ENCODE measurements at regions not wholly inside any gene's neighbourhood (a gene's known extent, or its start where the extent isn't known, plus 50 kb on each side); places are given as distances from the start of the nearest gene placed in this dataset.
"Not testable (repeated sequence)": the region's sequence is repeated elsewhere in the genome, so short reads cannot be mapped to it uniquely, and the experiment has no call there.

DNA sequence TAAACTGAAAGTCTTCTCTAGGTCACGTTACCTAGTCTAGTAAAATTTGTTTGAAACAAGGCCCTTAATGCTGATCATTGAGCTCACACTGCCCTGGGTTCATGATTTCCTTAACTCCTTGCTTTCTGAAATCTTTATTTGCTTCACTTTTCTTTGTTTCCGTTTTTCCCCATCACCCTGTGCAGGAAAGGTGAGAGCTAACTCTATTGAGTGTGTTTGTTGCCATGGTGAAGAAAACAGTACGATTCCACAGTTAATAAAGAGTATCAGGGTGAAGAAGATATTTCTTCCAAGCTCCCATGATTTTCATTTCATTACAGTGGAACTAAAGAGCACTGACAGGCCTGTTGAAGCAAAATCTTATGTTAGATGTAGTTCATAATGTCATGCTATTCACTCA is 276.2 kb downstream of the RAP2B start:
- no peak for FAIRE-seq
- no peak for DNase-seq (ENCODE audit: low spot score)

DNA sequence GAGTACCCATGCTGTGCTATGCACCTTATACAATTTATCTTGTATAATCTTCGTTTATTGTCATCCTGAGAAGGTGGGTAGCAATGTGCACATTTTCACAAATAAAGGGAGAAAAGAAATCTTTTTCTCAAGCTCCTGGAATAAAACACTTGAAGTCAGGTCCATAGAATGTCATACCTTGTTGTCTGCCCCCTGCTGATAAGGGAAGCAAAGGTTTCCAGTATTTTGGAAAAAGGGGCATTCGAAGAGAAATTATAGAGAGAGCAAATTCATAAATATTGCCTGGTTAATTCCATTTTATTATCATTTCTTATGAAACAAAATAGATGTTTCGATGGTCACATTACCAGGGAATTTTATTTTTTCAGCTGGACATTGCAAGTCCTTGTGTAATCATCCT is 277.8 kb downstream of the RAP2B start:
- no peak for DNase-seq (ENCODE audit: low spot score)
- no peak for FAIRE-seq

DNA sequence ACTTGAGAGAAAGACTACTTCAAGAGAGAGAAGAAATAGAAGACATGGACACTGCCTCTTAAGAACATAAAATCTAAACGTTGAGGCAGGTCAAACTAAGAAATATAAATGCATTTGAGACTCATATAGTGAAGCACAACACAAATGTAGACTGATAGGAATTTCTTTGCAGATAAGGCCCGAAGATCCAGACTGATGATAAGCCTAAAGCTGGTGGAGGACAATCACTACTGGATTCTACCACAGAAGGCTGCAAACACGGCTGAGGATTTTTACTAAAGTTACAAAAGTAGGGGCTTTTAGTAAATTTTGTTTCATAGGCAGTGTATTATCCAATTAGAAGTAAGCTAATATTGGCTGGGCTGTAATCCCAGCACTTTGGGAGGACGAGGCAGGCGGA is 278.3 kb downstream of the RAP2B start:
- DNase-seq (ENCODE audit: low spot score) (no peak), FAIRE-seq (no peak)

DNA sequence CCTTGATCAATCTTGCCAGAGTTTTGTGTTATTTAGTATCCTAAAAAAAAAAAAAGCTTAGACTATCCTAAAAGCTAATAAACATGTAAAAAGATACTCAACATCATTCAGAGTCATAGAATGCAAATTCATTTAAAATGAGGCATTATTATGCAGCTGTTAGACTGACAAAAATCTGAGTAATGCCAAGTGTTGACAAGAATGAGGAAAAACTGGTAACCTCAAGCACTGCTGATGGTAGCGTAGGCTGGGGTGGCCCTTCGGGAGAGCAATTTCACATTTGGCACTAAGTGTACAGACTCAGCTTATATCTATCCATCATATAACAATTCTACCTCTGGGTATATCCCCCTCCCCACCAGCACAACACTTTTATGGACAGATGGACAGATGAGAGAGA is 280.4 kb downstream of the RAP2B start:
- no peak for FAIRE-seq

DNA sequence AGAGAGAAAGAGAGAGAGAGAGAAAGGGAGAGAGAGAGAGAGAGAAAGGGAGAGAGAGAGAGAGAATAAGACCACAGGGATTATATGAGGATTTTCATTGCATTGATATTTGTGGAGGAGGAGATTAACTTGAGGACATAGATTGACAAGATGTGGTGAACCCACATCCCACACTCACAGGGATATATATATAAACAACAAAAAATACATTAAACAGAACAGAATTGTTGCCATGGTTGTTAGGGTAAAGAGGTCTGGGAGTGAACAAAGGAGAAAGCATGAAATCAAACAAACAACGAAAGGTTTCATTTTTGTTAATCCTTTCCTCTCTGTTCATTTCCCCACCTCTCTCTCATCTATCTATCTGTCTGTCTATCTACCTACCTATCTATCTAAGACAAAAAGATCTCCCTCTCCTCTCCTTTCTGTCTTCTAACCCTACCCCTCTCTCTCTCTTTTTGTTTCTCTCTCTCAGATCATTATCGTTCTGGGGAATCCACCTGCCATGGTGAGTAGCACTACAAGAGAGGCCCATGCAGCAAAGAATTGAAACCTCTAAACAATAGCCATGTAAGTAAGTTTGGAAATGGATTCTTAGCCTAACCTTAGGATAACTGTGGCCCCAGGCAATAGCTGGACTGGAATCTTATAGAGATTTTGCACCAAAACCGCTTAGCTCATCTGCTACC is 280.9 kb downstream of the RAP2B start:
- FAIRE-seq (no peak), DNase-seq (ENCODE audit: low spot score) (no peak)

More for the DNA sequence above, 280.4 kb downstream of the RAP2B start:
- no peak for DNase-seq (ENCODE audit: low spot score)

DNA sequence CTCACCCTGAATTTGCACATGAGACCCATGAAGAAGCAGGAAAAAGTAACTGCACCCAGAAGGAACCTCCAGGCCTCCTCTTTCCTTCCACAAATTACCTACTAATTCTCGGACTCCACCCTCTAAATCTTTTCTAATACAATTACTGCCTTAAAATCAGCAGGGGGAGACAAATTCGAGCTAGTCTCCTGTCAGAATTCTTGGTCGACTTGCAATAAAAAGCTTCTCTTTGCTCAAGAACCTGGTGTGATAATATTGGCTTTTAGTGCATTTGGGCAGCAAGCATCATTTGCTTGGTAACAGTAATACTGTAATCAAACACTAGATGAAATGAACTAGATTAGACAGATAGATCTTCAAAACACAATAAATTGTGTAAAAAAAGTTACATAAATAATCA is 281.9 kb downstream of the RAP2B start:
- no peak for DNase-seq (ENCODE audit: low spot score)
- FAIRE-seq = no peak

DNA sequence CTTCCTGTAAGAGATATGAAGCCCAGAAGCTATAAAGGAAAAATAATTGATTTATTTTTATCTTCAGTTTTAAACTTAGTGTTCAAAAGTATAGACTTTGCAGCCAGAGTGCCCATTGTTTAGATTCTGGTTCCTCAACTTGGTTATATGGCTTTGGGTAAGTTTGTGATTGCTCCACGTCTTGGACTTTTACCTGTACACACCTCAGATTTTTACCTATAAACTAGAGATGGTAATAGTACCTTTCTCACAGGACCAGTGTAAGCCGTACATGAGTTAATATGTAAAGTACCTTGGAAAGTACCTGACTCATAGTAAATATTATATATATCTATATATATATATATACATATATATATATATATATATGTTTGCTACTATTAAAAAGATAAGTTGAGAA is 283.8 kb downstream of the RAP2B start:
- FAIRE-seq = no peak
- no peak for DNase-seq (ENCODE audit: low spot score)

DNA sequence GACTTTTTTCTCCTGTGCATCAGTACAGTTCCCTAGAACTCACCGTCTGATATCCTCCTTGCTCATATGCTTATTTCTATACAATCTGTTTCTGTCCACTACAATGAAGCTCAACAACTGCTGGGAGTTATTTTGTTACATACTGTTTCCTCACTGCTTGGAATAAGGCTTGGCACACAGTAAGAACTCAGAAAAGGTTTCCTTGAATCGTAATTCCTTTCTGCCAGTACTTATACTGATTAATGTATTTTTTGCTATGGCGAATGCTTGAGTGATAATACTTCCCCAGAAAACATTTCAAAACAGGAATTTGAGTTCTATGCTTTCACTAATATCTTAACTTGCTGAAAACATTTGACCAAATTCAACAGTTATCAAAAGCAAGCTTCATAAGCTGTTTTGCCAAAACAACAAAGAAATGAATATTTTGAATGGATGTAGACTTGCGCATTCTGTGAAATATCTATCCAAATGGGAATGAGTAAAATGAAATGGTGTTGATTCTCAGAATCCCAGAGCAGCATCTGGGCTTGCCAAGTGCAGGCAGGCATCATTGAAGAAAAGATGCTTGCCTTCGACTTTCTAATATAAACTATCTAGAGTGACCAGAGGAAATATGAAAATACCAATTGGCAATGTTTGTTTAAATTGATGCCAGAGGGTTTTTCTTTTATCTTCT is 286.3 kb downstream of the RAP2B start:
- FAIRE-seq (no peak), DNase-seq (ENCODE audit: low spot score) (no peak)

DNA sequence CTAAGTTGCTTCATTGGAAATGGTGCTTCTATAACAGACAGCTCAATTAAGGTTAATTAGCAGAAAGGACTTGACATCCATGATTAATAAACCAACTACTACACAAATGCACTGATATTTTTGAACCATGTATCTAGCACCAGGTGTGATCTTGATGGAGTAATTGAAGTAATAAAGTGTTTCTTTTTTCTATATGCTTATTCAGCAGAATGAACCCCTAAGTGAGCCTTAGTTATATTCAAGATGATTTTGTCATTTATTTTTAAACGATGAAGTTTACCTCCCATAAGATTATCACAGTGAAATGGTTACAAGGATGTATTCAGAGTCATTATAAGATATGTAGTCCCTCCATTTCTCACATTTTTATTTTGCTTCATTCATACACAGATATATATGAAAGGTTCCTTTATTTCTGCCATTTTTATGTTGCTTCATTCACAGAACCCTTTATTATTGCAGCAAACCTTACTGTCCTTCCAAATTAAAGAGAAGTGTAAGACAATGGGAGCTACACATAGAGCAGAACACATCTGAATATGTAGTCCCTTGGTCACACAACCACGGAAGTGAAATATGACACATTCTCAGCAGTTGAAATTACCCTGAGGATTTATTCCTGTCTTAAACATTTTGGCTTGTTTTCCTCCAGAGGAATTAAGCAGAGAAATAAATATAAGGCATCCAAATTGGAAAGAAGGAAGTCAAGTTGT is 295.0 kb downstream of the RAP2B start:
- FAIRE-seq (no peak), DNase-seq (ENCODE audit: low spot score) (no peak)

DNA sequence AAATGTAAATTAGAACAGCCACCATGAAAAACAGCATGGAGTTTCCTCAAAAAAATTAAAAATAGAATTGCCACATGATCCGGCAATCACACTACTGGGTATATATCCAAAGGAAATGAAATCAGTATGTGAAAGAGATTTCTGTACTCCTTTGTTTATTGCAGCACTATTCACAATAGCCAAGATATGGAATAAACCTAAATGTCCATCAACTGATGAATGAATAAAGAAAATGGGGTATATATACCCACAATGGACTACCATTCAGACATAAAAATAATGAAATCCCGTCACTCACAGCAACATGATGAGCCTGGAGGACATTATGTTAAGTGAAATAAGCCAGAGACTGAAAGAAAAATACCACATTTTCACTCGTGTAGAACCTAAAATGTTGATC is 296.9 kb downstream of the RAP2B start:
- DNase-seq (ENCODE audit: low spot score) (no peak), FAIRE-seq (no peak)

DNA sequence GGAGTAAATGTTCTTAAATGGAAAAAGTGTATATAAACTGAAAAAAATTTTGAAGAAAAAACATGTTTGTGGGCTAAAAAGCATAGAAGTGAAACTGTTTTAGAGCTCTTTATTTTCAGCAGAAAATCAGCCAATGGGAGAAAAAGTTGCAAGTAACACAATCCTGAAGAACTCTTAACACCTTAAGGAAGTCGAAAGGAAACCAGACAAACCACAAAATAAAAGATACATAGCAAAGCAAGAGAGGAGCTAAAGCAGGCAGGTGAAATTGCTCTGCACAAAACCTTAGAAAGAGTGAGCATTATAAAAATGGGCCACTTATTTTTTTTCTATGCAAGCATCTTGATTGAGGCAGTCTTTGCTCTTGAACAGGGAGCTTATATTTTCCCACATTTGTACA is 300.5 kb downstream of the RAP2B start:
- DNase-seq (ENCODE audit: low spot score) = no peak
- FAIRE-seq = no peak

DNA sequence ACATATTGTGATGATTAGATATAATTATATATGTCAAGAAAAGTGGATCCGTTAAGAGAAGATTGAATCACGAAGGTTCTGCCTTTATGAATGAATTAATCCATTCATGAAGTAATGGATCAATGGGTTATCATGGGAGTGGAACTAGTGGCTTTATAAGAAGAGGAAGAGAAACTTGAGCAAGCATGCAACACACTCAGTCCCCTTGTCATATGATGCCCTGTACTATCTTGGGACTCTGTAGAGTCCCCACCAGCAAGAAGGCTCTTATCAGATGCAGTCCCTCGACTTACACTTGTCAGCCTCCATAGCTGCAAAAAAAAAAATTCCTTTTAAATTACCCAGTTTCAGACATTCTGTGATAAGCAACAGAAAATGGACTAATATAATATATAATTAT is 301.9 kb downstream of the RAP2B start:
- FAIRE-seq = no peak
- DNase-seq (ENCODE audit: low spot score) = no peak

DNA sequence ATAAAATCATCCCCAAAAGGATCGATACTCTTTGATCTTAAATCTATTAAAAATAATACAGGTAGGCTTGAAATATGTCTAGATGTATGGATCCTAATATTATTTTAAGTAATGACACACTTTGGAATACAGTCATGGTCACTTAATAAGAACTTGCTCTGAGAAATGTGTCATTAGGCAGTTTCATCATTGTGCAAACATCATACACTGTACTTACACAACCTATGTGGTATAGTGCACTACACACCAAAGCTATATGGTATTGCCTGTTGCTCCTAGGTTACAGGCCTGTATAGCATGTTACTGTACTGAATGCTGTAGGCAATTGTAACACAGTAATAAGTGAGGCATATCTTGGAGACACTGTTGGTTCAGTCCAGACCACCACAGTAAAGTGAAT is 307.1 kb downstream of the RAP2B start:
- no peak for FAIRE-seq

DNA sequence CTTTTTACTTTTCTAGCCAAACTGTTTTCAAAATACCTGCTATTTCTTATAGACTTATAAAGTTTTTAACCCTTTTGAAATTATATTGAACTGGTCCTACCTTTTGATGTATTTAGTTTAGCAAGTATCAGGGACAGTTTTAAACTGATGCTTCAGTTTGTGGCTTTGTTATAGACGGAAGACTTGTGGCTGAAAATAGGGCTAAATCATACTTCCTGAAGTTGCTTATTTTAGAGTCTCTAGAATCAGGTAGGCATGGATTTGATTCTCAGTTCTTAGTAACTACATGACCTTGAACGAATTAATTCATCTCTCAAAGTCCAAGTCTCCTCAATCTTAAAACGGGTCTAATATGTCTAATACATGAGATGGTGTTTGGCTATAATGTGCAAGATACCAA is 322.8 kb downstream of the RAP2B start:
- DNase-seq (ENCODE audit: low spot score) = no peak
- FAIRE-seq = no peak

More for the DNA sequence above, 307.1 kb downstream of the RAP2B start:
- DNase-seq (ENCODE audit: low spot score) = no peak

DNA sequence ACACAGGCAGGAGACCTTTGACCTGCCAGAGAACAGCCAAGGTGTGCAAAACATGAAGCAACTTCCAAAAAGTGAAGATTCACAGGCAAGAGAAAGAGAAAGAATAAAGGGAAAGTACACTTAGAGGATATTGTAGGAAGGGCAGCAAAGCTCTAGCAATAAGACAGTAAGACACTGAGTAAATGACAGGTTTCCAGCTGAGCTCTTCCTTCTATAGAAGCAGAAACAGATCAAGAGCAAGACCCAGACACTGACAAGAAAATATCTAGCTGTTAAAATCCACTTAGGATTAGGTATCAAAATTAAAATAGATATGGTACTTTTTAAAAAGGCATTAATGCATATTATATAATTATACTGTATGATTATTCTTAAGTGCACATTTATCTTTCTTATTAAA is 333.4 kb downstream of the RAP2B start:
- DNase-seq (ENCODE audit: low spot score) = no peak
- no peak for FAIRE-seq

DNA sequence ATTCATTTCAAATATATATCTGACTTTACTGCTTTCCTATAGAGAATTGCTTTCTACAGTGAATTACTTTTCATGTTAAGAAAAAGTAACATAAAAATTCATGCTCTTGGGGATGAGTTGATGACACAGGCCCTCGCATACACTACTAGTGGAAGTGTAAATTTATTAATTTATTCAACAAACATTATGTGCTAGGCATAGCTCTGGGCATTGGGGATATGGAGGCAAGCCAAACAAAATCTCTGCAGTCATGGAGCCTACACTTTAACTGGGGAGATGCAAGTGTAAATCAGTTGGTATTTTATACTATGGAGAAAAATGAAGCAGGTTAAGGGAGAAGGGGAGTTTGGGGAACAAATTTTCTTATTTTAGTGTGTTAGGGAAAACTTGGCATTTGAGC is 340.7 kb downstream of the RAP2B start:
- DNase-seq (ENCODE audit: low spot score) = no peak
- no peak for FAIRE-seq

DNA sequence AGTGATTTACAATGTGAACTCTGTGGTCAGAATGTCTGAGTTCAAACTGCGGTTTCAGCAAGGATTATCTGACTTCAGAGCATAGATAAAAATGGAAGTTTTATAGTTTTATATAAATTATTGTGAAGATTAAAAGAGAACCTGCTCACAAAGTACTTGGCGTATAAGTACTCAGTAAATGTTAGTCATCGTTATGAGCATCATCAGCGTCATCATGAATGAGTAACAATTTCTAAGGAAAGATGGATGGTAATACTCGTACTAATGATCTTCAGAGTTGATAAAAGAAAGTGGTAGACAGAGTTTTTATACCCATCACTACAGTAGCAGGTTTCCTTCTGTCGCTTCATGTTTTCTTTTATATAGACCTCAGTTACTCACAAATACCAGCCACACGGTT is 341.8 kb downstream of the RAP2B start:
- DNase-seq (ENCODE audit: low spot score) (no peak), FAIRE-seq (no peak)

DNA sequence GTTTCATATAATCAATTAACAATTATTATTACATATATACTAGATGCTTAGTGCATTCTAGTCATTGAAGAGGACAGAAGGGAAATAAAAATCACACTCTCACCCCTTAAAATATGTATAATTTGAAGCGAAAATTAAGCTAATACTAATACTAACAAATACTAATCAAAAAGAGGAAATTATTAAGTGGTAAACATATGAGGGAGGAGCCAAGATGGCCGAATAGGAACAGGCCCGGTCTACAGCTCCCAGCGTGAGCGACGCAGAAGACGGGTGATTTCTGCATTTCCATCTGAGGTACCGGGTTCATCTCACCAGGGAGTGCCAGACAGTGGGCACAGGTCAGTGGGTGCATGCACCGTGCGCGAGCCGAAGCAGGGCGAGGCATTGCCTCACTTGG is 344.2 kb downstream of the RAP2B start:
- not testable (repeated sequence) for DNase-seq (ENCODE audit: low spot score); FAIRE-seq

DNA sequence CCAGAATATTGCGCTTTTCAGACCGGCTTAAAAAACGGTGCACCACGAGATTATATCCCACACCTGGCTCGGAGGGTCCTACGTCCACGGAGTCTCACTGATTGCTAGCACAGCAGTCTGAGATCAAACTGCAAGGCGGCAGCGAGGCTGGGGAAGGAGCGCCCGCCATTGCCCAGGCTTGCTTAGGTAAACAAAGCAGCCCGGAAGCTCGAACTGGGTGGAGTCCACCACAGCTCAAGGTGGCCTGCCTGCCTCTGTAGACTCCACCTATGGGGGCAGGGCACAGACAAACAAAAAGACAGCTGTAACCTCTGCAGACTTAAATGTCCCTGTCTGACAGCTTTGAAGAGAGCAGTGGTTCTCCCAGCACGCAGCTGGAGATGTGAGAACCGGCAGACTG is 344.7 kb downstream of the RAP2B start:
- DNase-seq (ENCODE audit: low spot score); FAIRE-seq: not testable (repeated sequence)

DNA sequence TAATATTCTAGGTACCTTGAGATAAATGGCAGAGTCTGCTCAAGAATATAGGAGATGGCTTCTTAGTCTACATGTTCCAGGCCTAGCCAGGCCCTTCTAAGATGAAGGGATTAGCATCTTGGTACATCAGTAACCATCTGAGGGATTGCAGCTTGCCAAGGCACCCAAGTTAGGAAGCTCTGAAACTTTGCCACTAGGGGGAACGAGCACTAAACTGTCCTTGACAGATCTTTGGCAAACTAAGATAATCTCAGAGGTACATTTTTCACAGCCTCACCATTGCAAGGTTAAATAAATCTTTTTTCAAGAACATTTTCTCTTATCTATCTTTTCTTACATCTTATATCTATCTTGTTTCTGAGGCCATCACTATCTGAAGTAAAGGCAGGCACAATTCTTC is 351.2 kb downstream of the RAP2B start:
- peak; percentile 3 for DNase-seq (ENCODE audit: low spot score)
- no peak for FAIRE-seq

DNA sequence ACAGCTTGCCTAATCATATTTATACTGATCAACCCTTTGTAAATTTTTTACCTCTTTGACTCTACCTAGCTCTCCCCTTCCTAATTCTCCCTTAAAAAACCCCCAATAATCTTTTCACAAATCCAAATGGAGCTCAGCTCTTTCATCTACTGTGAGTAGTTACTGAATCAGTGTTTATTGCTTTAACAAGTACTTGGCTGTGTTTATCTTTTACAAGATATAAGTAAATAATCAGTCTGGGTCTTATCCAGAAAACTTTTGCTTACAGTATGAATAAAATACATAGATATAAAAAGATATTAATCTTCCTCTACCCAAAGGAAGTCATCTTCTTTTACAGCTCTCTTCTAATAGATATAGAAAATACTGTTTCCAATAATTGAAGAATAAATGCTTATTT is 366.4 kb downstream of the RAP2B start:
- FAIRE-seq (no peak), DNase-seq (ENCODE audit: low spot score) (no peak)

DNA sequence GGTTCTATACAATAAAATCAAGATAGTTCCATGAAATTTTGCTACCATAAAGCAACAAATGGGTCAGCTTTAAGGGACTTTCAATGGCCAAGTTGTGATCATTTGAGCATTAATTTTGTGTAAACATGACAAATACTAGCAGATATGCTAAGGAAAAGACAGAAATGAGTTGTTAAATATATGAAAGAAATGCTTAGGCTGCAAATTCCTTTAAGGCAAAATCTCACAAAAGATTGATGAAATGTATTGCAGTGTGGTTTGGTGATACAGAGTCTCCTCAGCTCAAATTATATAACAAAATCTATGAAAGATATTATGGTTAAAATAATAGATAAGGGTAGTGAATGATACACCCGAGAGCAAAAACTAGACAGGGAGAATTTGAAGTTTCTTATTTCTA is 377.2 kb downstream of the RAP2B start:
- DNase-seq (ENCODE audit: low spot score) (no peak), FAIRE-seq (no peak)

DNA sequence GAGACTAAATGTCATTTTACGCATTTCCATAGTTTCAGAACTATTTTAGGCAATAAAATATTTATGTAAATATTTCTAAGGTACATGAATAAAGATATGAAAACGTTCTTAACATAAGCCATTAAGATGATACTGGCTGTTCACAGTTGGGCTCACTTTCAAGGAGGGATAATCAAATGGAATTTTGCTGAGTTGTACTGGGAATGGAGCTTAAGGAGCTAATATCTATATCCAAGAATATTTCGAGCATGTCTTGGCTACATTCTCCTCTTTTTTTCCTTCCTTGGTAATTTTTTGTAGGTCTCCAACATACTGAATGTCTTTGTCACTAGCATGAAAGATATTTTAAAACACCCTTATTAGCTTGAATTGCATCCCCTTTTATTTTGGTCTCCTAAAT is 383.4 kb downstream of the RAP2B start:
- FAIRE-seq (no peak), DNase-seq (ENCODE audit: low spot score) (no peak)

All from urothelium cell line (cell line).